Left ventricle myocardium inferior (tissue), 1 donor: ENCODE measurements at regions not wholly inside any gene's neighbourhood (a gene's known extent, or its start where the extent isn't known, plus 50 kb on each side); places are given as distances from the start of the nearest gene placed in this dataset.

Experiments
- DNase-seq: peaks from one replicate; pipeline ENCODE4 v3.0.0-alpha.2; 2020
- H3K27ac ChIP-seq: fragments of 200-600 bp; replicated peaks from 2 replicates; pipeline ENCODE4 v1.8.0; 2021
- H3K27me3 ChIP-seq: fragments of 200-600 bp; 2 replicates; pipeline ENCODE4 v1.8.0; 2021; ENCODE audit warnings: low read depth
- H3K36me3 ChIP-seq: fragments of 200-600 bp; 2 replicates; pipeline ENCODE4 v1.8.0; 2021
- H3K4me1 ChIP-seq: fragments of 200-600 bp; 2 replicates; pipeline ENCODE4 v1.8.0; 2021
- H3K4me3 ChIP-seq: fragments of 200-600 bp; 2 replicates; pipeline ENCODE4 v1.8.0; 2021; ENCODE audit warnings: mild to moderate bottlenecking, moderate library complexity
- H3K9me3 ChIP-seq: fragments of 200-600 bp; replicated peaks from 2 replicates; pipeline ENCODE4 v1.8.0; 2021
- CTCF ChIP-seq: fragments of 200-600 bp; IDR thresholded peaks from 2 replicates; pipeline ENCODE4 v1.8.0; 2021; ENCODE audit warnings: antibody characterized with exemption, mild to moderate bottlenecking, borderline replicate concordance
- intact Hi-C: fragments of 100-400 bp; cut with micrococcal nuclease; formaldehyde crosslinking; loops from one replicate; pipeline ENCODE4 v1.11.0; 2022
- donor health status: DM: no; HTN: yes; CAD: no; lungs with severe emphysema.

GRCh38 chr3:124172816-124173215 lies 180.9 kb upstream of the ROPN1 start:
- no peak for DNase-seq
- TF ChIP-seq CTCF: no peak
- H3K27me3 ChIP-seq: no peaks in the 10 kb centered on the region
- peak overlapping the region; percentile 1 for H3K27ac ChIP-seq
- intact Hi-C loops: no loop called here
- H3K4me1 ChIP-seq: peaks cover 23% of the 10 kb centered on the region
- no peaks in the 10 kb centered on the region for H3K9me3 ChIP-seq
- H3K4me3 ChIP-seq: no peak overlapping the region
- H3K36me3 ChIP-seq: no peaks in the 10 kb centered on the region

GRCh38 chr3:124174476-124174875 lies 182.6 kb upstream of the ROPN1 start:
- no peak overlapping the region for H3K4me3 ChIP-seq
- intact Hi-C loops: no loop called here
- DNase-seq: no peak
- no peak for TF ChIP-seq CTCF
- H3K4me1 ChIP-seq: peaks cover 23% of the 10 kb centered on the region
- H3K9me3 ChIP-seq: no peaks in the 10 kb centered on the region
- no peaks in the 10 kb centered on the region for H3K27me3 ChIP-seq
- H3K36me3 ChIP-seq: no peaks in the 10 kb centered on the region
- peak overlapping the region; percentile 36 for H3K27ac ChIP-seq

DNA sequence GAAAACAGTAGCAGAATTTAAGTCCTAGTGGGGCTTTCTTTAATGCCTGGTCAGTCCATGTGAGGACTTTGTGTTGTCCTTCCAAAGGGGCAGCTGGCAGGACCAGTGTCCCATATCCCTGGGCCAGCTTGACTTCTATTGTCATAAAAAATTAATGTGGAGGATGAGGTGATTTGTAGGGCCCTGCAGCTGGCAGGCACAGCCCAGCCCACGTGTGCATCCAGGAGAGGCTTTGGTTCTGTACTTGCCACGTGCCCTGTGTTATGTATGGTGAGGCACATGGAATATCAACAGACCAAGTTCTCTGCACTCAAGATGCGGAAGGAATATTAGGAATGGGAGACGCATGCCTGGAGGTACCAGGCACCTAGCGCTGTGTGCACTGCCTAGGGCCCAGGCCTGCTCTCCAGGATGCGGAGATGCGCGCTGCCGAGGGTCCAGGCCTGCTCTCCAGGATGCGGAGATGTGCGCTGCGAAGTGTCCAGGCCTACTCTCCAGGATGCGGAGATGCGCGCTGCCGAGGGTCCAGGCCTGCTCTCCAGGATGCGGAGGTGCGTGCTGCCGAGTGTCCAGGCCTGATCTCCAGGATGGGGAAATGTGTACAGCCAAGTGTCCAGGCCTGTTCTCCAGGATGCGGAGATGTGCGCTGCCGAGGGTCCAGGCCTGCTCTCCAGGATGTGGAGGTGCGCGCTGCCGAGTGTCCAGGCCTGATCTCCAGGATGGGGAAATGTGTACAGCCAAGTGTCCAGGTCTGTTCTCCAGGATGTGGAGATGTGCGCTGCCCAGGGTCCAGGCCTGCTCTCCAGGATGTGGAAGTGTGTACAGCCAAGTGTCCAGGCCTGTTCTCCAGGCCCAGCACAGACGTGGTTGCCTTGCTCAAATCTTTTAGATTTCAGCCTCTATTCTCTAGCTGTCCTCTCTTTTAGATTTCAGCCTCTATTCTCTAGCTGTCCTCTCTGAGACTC lies 183.3 kb upstream of the ROPN1 start:
- Histone ChIP-seq H3K36me3 (no peaks in the 10 kb centered on the region), H3K4me3 (no peak overlapping the region), H3K9me3 (no peaks in the 10 kb centered on the region), H3K27me3 (no peaks in the 10 kb centered on the region), H3K27ac (peak overlapping the region; percentile 36), H3K4me1 (peaks cover 23% of the 10 kb centered on the region)
- intact Hi-C loops: no loop called here
- DNase-seq: no peak
- no peak for TF ChIP-seq CTCF

DNA sequence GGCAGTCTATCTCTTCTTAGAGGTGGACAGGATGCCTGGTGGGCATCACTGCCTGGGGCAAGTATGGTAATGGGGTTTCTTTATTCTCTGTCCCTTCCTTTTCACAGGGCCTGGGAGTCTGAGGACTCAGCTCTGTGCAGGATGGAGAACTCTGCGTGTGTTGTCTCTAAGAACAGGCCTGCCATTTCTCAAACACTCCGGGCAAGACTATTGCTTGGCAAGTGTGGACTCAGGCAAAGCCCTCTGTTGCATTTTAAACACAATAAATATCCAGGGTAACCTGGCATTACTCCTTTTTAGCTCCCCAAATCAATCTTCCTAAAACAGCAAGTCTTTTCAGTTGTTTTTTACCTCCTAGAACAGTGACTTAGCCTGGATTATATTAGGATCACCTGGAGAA lies 185.1 kb upstream of the ROPN1 start:
- no peaks in the 10 kb centered on the region for H3K9me3 ChIP-seq
- DNase-seq: no peak
- H3K36me3 ChIP-seq: no peaks in the 10 kb centered on the region
- H3K4me3 ChIP-seq: no peak overlapping the region
- no peaks in the 10 kb centered on the region for H3K27me3 ChIP-seq
- peaks cover 23% of the 10 kb centered on the region for H3K4me1 ChIP-seq
- intact Hi-C loops: no loop called here
- TF ChIP-seq CTCF: no peak
- H3K27ac ChIP-seq: no peak overlapping the region

DNA sequence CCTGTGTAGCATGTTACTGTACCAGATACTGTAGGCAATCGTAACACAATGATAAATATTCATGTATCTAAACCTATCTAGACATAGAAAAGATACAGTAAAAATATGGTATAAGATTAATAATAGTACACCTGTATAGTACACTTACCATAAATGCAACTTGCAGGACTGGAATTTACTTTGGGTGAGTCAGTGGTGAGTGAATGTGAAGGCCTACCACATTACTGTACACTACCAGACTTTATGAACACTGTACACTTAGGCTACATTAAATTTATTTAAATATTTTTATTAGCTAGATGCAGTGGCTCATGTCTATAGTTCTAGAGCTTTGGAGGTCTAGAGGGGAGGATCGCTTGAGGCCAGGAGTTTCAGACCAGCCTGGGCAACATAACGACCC lies 186.6 kb upstream of the ROPN1 start:
- no peak overlapping the region for H3K4me3 ChIP-seq
- peaks cover 18% of the 10 kb centered on the region for H3K4me1 ChIP-seq
- DNase-seq: no peak
- H3K36me3 ChIP-seq: no peaks in the 10 kb centered on the region
- TF ChIP-seq CTCF: no peak
- intact Hi-C loops: no loop called here
- no peak overlapping the region for H3K27ac ChIP-seq
- no peaks in the 10 kb centered on the region for H3K27me3 ChIP-seq
- H3K9me3 ChIP-seq: no peaks in the 10 kb centered on the region
